Naive B cell (primary cell): ENCODE measurements at regions not wholly inside any gene's neighbourhood (a gene's known extent, or its start where the extent isn't known, plus 50 kb on each side); places are given as distances from the start of the nearest gene placed in this dataset.

ENCODE experiments used
- ATAC-seq, 2 donors: fragments of 150-1000 bp; cut with Tn5 transposase; 2 replicates each; pipeline ENCODE4 v1.10.0; 2021; ENCODE audit warnings: low read depth in 2 of 2, mild to moderate bottlenecking in 2 of 2, moderate library complexity in 2 of 2
- DNase-seq: peaks from one replicate; pipeline ENCODE4 v3.0.0; 2022
- H3K27ac Mint-ChIP-seq, 6 donors: one replicate each; pipeline ENCODE4 v1.8.0; 2020 to 2022; ENCODE audit warnings: mild to moderate bottlenecking in 6 of 6, mixed read lengths in 6 of 6, moderate library complexity in 5 of 6, inconsistent platforms in 2 of 6
- H3K27me3 Mint-ChIP-seq, 3 donors: one replicate each; pipeline ENCODE4 v1.8.0; 2021 to 2022; ENCODE audit warnings: mixed read lengths in 3 of 3, mild to moderate bottlenecking in 1 of 3
- H3K36me3 Mint-ChIP-seq, 2 donors: one replicate each; pipeline ENCODE4 v1.8.0; 2020 to 2022; ENCODE audit warnings: mixed read lengths in 2 of 2, inconsistent platforms in 1 of 2, mild to moderate bottlenecking in 1 of 2
- H3K4me1 Mint-ChIP-seq, 3 donors: one replicate each; pipeline ENCODE4 v1.8.0; 2020 to 2022; ENCODE audit warnings: mixed read lengths in 3 of 3, inconsistent platforms in 1 of 3, mild to moderate bottlenecking in 1 of 3, moderate library complexity in 1 of 3
- H3K4me3 Mint-ChIP-seq, 8 donors: one replicate each; pipeline ENCODE4 v1.8.0; 2020 to 2022; ENCODE audit warnings: mild to moderate bottlenecking in 8 of 8, mixed read lengths in 8 of 8, moderate library complexity in 8 of 8, inconsistent platforms in 2 of 8
- H3K9me3 Mint-ChIP-seq, 7 donors: one replicate each; pipeline ENCODE4 v1.8.0; 2020 to 2022; ENCODE audit warnings: mixed read lengths in 7 of 7, mild to moderate bottlenecking in 5 of 7, inconsistent platforms in 2 of 7, moderate library complexity in 1 of 7

GRCh38 chr5:130267926-130268325, 363.7 kb downstream of the CHSY3 start:
- no peak for ATAC-seq
- no peak overlapping the region for H3K4me3 Mint-ChIP-seq
- no peak overlapping the region for H3K27ac Mint-ChIP-seq
- peaks cover 0 to 4% (median 0%) of the 10 kb centered on the region in 7 donors for H3K9me3 Mint-ChIP-seq
- no peaks in the 10 kb centered on the region for H3K36me3 Mint-ChIP-seq
- DNase-seq: no peak
- H3K4me1 Mint-ChIP-seq: no peaks in the 10 kb centered on the region
- H3K27me3 Mint-ChIP-seq: no peaks in the 10 kb centered on the region

GRCh38 chr5:130260481-130260880, 356.2 kb downstream of the CHSY3 start:
- no peak for DNase-seq
- ATAC-seq: no peak
- no peaks in the 10 kb centered on the region for H3K4me1 Mint-ChIP-seq
- no peaks in the 10 kb centered on the region for H3K27me3 Mint-ChIP-seq
- H3K4me3 Mint-ChIP-seq: no peak overlapping the region
- H3K9me3 Mint-ChIP-seq: peaks cover 1 to 25% (median 5%) of the 10 kb centered on the region in 7 donors
- H3K27ac Mint-ChIP-seq: no peak overlapping the region
- no peaks in the 10 kb centered on the region for H3K36me3 Mint-ChIP-seq

- DNase-seq (no peak), ATAC-seq (no peak)
- H3K36me3 Mint-ChIP-seq: no peaks in the 10 kb centered on the region
- H3K9me3 Mint-ChIP-seq: peaks cover 5 to 21% (median 12%) of the 10 kb centered on the region in 7 donors
- H3K27me3 Mint-ChIP-seq: no peaks in the 10 kb centered on the region
- no peak overlapping the region for H3K4me3 Mint-ChIP-seq
- no peak overlapping the region for H3K27ac Mint-ChIP-seq
- no peaks in the 10 kb centered on the region for H3K4me1 Mint-ChIP-seq
Observed at GRCh38 chr5:130251931-130252330, 347.7 kb downstream of the CHSY3 start.

- peaks cover 0 to 10% (median 3%) of the 10 kb centered on the region in 7 donors for H3K9me3 Mint-ChIP-seq
- no peaks in the 10 kb centered on the region for H3K36me3 Mint-ChIP-seq
- ATAC-seq: no peak
- H3K4me1 Mint-ChIP-seq: no peaks in the 10 kb centered on the region
- DNase-seq: no peak
- no peak overlapping the region for H3K4me3 Mint-ChIP-seq
- no peak overlapping the region for H3K27ac Mint-ChIP-seq
- H3K27me3 Mint-ChIP-seq: no peaks in the 10 kb centered on the region
Observed at GRCh38 chr5:130243641-130244040, 339.4 kb downstream of the CHSY3 start.

GRCh38 chr5:130237721-130238120, 333.5 kb downstream of the CHSY3 start:
- H3K27ac Mint-ChIP-seq: no peak overlapping the region
- H3K9me3 Mint-ChIP-seq: peaks cover 0 to 5% (median 4%) of the 10 kb centered on the region in 7 donors
- no peak overlapping the region for H3K4me3 Mint-ChIP-seq
- H3K4me1 Mint-ChIP-seq: no peaks in the 10 kb centered on the region
- no peak for DNase-seq
- H3K36me3 Mint-ChIP-seq: no peaks in the 10 kb centered on the region
- peaks cover 0 to 12% (median 0%) of the 10 kb centered on the region in 3 donors for H3K27me3 Mint-ChIP-seq
- no peak for ATAC-seq
